GM12872 (cell line): ENCODE measurements at regions not wholly inside any gene's neighbourhood (a gene's known extent, or its start where the extent isn't known, plus 50 kb on each side); places are given as distances from the start of the nearest gene placed in this dataset.

Experiments
- CTCF ChIP-seq: IDR thresholded peaks from 3 replicates; pipeline ENCODE4 v1.5.1; 2011; ENCODE audit warnings: low read depth, mild to moderate bottlenecking, low read length, moderate library complexity; ENCODE audit not compliant: insufficient read depth

- no peak for TF ChIP-seq CTCF
Measured at GRCh38 chr14:106327234-106327633, 800.9 kb downstream of the TMEM121 start.

DNA sequence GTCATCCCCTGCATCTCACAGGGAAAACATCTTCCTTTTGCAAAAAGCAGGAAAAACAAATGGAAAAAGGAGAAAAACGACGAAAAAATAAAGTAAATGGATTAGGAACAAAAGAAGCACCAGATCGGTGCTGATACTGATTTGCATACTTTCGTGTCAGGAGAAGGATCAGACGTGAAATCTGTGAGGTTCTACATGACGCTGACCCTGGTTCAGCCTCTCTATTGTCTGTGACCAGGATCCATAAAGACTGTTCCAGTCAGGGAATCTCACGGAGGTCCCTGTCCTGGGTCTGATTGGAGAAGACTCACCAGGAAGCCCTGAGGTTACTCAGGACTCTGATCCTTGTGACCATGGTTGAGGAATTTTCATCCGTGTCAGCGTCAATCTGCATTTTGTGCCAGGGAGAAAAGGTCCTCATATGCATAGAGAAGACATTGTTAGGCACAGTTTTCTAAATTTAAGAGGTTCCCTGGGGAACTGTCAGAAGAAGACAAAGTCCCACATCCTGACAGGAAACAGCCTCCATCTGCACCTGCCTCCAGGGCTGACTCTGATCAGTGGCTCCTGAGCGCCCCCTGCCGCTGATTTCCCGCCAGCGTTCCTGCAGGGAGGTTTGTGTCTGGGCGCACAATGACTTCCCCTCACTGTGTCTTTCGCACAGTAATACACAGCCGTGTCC, 808.2 kb downstream of the TMEM121 start:
- TF ChIP-seq CTCF: peak; percentile 71

DNA sequence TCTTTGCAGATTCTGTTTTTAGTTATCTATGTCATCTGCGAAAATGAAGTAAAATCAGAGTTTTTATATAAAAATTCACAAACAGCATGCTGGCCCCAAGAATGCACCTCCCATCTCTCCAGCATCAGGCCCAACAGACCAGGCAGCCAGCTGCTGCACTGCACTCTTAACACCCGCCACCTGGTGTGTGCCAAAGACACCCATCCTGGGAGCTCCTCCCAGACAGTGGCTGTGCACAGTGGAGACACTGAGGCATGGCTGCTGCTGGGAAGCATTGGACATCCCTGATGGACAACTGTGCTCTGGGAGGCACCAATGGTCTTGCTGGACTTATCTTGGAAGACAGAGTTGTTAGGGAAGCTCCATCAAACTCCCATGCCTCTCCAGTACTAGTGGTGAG, 817.2 kb downstream of the TMEM121 start:
- no peak for TF ChIP-seq CTCF

GRCh38 chr14:106346084-106346483, 819.7 kb downstream of the TMEM121 start:
- no peak for TF ChIP-seq CTCF

DNA sequence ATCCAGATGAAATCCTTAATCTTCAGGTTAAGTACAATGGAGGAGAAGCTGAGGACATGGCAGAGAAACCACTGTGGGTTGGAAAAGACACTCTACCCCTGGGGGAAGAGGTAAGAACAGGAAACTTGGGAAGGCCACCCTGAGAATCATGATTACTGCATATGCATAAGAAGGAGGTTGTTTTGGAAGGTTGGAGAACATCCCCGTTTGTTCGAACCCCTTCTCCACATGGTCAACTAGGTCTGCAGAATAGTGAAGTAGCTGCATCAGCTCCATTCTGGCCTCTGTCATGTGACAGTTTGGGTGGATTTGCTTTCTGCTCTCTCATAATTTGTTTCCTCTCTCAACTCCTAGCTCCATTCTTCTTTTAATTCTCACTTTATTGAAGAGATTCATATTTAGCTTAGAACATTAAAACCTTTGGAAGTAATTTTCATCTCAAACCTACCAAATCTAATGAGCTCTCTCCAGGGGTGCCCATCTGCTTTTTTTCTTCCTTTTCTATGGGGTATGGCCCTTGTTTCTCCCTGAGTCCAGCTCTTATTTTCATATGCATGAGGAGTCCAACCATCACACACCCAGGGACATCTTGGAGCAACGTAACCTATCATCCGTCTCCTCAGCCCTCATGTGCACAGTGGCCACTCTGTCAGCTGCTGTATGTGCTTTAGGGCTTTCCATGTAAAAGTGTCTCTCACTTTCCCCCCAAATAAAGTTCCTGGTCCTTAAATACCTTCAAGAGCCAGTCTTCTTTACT, 820.3 kb downstream of the TMEM121 start:
- TF ChIP-seq CTCF: no peak

DNA sequence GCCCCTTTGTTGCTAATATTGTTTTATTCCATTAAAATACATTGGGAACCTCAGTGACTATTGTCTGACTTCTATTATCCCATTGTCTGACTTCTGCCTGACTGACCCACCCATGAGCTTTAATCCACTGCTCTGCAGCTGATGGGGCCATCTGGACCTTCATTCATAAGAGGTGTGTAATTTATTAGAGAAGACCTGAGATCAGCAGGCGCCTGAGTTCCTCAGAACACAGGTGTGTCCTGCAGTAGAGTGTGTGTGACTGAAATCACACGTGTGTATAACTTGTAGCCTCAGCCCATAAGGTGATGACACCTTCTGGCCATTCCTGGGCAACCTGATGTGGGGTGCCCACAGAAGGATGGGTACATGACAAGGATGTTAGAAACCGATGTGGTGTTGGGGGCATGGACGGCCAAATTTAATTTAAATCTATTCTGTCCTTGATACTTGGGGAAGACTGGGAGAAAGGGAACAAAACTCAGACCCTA, 821.0 kb downstream of the TMEM121 start:
- TF ChIP-seq CTCF: no peak

GRCh38 chr14:106347890-106348755, 821.7 kb downstream of the TMEM121 start:
- TF ChIP-seq CTCF: no peak
